HG03135 (cell line): ENCODE measurements at regions not wholly inside any gene's neighbourhood (a gene's known extent, or its start where the extent isn't known, plus 50 kb on each side); places are given as distances from the start of the nearest gene placed in this dataset.

Experiments used
- ATAC-seq: cut with Tn5 transposase; IDR thresholded peaks from one replicate; pipeline ENCODE4 v1.9.1; 2021; ENCODE audit warnings: mild to moderate bottlenecking, moderate library complexity; ENCODE audit not compliant: unreplicated experiment

- no peak for ATAC-seq
Observed at GRCh38 chr10:90577569-90577968, 280.3 kb downstream of the HTR7 start.

GRCh38 chr10:90579602-90580242 lies 278.1 kb downstream of the HTR7 start:
- ATAC-seq: no peak

- no peak for ATAC-seq
Observed at GRCh38 chr10:90583416-90583815, 274.4 kb downstream of the HTR7 start.

- no peak for ATAC-seq
Observed at GRCh38 chr10:90587081-90587491, 270.8 kb downstream of the HTR7 start.

GRCh38 chr10:90587561-90587960 lies 270.3 kb downstream of the HTR7 start:
- ATAC-seq: no peak

- ATAC-seq: no peak
Observed at GRCh38 chr10:90588222-90588621, 269.6 kb downstream of the HTR7 start.

GRCh38 chr10:90589825-90590224 lies 268.0 kb downstream of the HTR7 start:
- ATAC-seq: no peak

GRCh38 chr10:90591629-90592028 lies 266.2 kb downstream of the HTR7 start:
- no peak for ATAC-seq

- no peak for ATAC-seq
Observed at GRCh38 chr10:90592638-90593302, 265.1 kb downstream of the HTR7 start.

- ATAC-seq: no peak
Observed at GRCh38 chr10:90598513-90598912, 259.3 kb downstream of the HTR7 start.

- ATAC-seq: no peak
Observed at GRCh38 chr10:90602862-90603610, 254.8 kb downstream of the HTR7 start.

GRCh38 chr10:90604636-90605035 lies 253.2 kb downstream of the HTR7 start:
- no peak for ATAC-seq

- ATAC-seq: no peak
Observed at GRCh38 chr10:90605506-90605905, 252.3 kb downstream of the HTR7 start.

- ATAC-seq: no peak
Observed at GRCh38 chr10:90612276-90612675, 245.6 kb downstream of the HTR7 start.

GRCh38 chr10:90614631-90615030 lies 243.2 kb downstream of the HTR7 start:
- ATAC-seq: no peak

- no peak for ATAC-seq
Observed at GRCh38 chr10:90621577-90621976, 236.3 kb downstream of the HTR7 start.

- ATAC-seq: no peak
Observed at GRCh38 chr10:90635111-90635765, 222.6 kb downstream of the HTR7 start.

- ATAC-seq: no peak
Observed at GRCh38 chr10:90640756-90641155, 217.1 kb downstream of the HTR7 start.

GRCh38 chr10:90641731-90642130 lies 216.1 kb downstream of the HTR7 start:
- no peak for ATAC-seq

GRCh38 chr10:90642136-90642535 lies 215.7 kb downstream of the HTR7 start:
- ATAC-seq: no peak

- no peak for ATAC-seq
Observed at GRCh38 chr10:90642650-90643049, 215.2 kb downstream of the HTR7 start.

GRCh38 chr10:90644165-90644564 lies 213.7 kb downstream of the HTR7 start:
- ATAC-seq: no peak
